Left colon (tissue), 2 donors: ENCODE measurements at regions not wholly inside any gene's neighbourhood (a gene's known extent, or its start where the extent isn't known, plus 50 kb on each side); places are given as distances from the start of the nearest gene placed in this dataset.
"Not testable (repeated sequence)": the region's sequence is repeated elsewhere in the genome, so short reads cannot be mapped to it uniquely, and the experiment has no call there.

Source experiments
- ATAC-seq: fragments of 200-7000 bp; cut with Tn5 transposase; one replicate; pipeline ENCODE4 v1.9.1; 2020; ENCODE audit warnings: mild to moderate bottlenecking, moderate library complexity
- DNase-seq, 2 donors: peaks; one replicate each; pipeline ENCODE4 v3.0.0-alpha.2; 2020
- intact Hi-C, 2 donors: fragments of 100-400 bp; cut with DNase I in 1 of 2; cut with micrococcal nuclease in 1 of 2; formaldehyde crosslinking; loops; one replicate each; pipeline versions ENCODE4 v1.11.2 to v1.14.0; 2022; cut with DNase I, micrococcal nuclease
- donor health status: DM: no; HTN: no; CAD: no.
- donor health status: DM: yes; HTN: yes; CAD: no.

DNA sequence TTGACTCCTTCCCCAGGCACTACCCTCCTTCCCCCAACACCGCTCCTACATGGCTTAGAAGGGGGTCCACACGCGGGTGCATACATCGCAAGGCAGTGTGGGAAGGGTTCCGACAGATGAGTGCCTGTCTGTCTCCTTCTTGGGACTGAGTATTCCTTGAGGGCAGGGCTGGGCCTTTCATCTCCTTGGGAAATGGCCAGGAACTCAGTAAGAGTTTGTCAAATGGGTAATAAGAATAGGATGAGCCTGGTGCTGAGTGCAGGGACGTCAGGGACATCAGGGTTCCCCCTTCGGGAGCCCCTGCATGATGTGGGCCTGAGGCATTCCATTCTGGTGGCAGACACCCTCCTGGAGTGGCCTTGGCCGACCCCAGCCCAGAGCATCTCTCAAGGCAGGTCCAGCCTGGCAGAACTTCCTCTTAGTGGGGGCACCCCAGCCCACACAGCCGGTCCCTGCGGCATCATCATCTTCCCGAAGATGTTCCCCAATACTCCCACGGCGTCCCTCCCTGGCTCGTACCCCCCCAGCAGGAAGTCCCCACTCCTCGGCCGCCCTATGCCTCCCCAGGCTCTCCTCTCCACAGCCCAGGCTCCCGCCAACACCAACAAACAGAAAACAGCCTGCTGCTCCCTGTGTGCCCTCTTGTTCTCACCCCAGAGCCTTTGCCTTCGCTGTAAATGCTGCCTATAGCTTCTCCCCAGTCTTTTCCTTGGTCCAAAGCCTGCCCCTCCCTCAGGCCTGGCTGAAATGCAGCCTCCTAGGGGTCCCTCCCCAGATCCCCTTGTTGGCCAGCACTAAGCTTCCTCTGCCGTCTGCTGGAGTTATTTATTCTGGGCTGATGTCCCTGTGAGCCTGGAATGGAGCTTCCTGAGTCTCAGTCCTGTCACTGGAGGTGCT lies 67.5 kb upstream of the LCTL start:
- ATAC-seq (no peak), DNase-seq (no peak)
- intact Hi-C loops = no loop called here

DNA sequence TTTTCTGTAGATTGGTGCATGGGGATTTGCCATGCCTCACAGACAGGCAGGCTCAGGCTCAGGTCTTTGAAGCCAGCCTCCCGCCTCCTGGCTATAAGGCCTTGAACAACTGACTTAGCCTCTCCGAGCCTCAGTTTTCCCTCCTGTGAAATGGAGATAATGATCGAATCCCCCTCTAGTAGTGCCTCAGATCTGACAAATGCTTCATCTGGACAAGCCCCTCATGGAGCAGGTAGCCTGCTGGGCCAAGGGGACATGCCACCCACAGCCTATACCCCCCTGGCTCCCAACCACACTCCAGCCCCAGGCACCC lies 68.1 kb upstream of the LCTL start:
- ATAC-seq (no peak), DNase-seq (no peak)
- intact Hi-C loops = no loop called here

DNA sequence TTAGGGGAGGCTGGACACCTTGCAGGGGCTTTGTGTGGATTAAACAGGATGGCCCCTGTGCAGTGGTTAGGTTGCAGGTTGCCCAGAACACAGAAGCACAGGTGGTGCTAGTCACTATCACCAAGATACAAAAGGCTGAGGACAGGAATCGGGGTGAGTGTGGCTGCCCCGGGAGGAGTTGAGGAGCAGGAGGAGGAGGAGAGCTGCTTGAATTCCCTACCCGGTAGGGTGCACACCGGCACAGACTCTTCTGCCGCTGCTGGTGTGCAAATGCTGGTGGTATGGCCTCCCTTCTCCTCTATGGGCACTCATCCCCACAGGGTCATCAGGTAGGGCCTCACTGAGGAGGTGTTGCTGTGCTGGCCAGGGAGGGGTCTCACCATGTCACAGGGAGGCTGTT lies 67.5 kb upstream of the SMAD6 start:
- ATAC-seq (no peak), DNase-seq (no peak)
- intact Hi-C loops = no loop called here

DNA sequence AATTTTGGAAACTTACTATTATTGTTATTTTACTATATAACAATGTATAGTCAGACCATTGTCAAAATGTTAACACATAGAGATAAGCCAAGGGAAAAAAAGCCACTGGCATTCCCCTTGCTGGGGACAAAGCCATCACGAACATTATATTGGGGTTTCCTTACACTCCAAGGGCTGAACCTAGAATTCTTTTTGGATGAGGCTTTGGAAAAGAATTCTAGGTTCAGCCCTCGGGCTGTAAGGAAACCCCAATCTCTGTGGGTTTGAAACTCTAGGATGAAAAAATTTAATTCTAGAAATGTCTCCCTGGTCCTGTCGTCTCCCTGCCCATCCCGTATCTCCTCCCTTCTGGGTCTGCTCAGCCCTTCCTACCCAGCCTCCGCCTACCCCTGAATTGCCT lies 67.0 kb upstream of the SMAD6 start:
- DNase-seq = no peak
- intact Hi-C loops = no loop called here
- no peak for ATAC-seq

DNA sequence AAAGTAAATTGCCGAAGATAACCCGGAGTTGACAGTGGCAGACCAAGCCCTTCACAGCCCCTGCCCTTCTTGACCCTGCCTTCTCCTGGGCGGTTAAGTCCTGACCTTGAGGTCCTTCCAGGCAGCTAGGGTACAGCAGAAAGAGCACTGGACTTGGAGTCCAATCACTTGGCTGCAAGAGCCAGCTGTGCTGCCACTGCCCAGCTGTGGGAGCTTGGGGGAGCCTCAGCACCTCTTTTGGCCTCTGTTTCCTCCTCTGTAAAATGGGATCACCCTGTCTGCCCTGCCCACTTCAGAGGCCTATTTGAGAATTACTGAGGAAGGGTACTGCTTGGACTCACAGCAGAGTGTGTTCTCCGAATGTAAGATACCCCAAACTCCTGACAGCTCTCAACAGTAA lies 66.2 kb upstream of the SMAD6 start:
- DNase-seq = no peak
- intact Hi-C loops = no loop called here

DNA sequence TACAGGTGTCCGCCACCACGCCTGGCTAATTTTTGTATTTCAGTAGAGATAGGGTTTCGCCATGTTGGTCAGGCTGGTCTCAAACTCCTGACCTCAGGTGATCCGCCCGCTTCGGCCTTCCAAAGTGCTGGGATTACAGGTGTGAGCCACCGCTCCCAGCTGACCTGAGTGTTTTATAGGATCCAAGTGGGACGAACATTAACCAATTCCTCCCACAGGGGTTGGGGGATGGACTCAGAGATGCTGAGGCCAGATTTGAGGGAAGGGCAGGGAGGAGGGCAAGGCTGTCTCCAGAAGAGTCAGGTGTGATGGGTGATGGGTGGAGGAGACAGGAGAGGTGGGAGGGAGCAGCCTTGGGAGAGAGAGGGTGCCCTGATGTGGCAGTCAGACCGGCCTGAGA lies 65.0 kb upstream of the SMAD6 start:
- DNase-seq, intact Hi-C loops: not testable (repeated sequence)

More for the DNA sequence above, 66.2 kb upstream of the SMAD6 start:
- ATAC-seq = no peak

DNA sequence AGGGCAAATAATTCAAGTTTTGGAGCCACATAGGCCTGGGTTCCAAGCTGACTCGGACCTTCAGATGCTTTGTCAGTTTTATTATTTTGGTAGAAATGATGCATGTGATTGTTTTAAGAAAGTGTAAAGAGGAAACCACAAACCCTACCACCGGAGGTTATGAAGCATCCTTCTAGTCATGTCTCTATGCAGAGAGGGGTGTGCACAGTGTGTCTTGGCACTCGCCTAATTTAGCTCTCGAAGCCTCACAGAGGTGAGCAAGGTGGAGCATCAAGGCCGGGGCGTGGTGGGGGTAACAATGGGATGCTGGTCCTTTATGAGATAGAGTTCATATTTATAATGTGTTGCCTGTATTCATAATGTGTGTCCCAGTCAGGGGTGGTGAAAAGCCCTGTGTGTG lies 63.7 kb upstream of the SMAD6 start:
- intact Hi-C loops = no loop called here
- ATAC-seq = no peak
- no peak for DNase-seq

More for the DNA sequence above, 65.0 kb upstream of the SMAD6 start:
- not testable (repeated sequence) for ATAC-seq

DNA sequence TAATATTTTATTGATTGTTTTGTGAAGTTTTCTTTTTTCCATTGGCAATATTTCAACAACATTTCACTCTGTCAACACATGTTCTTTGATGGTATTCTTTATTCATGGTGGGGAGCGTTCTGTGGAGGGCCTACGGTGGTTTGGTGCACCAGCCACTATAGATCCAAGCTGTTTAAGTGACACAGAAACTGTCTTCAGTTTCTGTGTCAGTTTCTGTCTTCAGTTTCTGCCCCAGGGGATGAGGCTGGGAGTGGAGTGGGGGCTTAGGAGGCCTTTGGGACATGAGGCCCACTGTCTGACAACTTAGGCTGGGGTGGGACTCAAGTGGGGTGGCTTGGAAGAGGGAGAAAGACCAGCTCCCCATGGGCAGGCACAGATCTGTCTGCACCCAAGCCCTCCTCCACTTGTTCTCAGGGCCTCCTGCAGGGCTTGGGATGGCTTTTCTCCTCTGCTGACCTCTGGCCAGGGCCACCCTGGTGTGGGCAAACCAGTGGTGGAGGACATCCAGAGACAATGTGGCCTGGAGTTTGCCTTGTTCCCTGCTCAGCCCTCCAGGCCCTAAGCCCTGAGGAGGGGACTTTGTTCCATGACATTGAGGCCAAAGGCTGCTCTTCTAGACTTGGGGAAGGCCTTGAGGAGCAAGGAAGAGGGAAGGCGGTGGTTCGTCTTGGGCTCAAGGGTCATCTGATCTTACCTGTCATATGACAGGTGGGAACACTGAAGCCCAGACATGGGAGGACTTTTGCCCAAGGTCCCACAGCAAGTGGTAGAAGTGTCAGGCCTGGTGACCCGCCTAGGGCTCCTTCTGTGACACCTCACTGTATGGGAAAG lies 60.3 kb upstream of the SMAD6 start:
- intact Hi-C loops = no loop called here
- no peak for DNase-seq
- peak; percentile 73 for ATAC-seq

DNA sequence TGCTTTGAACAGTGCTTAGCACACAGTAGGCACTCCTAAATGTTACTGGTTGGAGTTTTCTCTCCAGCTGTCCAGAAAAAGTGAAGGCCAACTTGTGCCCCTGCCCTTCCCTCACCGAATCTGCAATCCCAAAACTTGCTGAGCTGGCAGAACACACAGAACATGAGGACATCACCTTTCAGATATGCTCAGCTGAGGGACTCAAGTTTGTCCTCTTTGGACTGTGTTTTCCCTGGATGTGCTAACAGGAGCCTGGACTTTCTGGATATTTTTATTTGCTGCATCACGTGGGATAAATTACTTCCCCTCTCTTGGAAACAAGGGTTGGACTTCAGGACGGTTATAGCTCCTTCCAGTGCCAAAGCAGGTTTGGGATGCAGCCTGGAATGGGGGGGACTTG lies 59.5 kb upstream of the SMAD6 start:
- DNase-seq = no peak
- intact Hi-C loops = no loop called here
- ATAC-seq = peak; percentile 59

DNA sequence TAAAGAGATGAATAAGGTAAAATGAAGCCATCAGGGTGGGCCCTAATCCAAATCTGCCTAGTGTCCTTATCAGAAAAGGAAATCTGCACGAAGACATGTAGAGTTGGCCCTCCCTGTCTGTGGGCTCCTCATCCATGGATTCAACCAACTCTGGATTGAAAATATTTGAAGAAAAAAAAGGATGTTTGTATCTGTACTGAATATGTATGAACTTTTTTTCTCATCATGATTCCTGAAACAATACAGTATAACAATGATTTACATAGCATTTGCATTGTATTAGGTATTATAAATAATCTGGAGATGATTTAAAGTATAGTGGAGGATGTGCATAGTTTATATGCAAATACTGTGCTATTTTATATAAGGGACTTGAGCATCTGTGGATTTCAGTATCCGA lies 59.0 kb upstream of the SMAD6 start:
- intact Hi-C loops = no loop called here
- no peak for DNase-seq
- ATAC-seq = no peak

DNA sequence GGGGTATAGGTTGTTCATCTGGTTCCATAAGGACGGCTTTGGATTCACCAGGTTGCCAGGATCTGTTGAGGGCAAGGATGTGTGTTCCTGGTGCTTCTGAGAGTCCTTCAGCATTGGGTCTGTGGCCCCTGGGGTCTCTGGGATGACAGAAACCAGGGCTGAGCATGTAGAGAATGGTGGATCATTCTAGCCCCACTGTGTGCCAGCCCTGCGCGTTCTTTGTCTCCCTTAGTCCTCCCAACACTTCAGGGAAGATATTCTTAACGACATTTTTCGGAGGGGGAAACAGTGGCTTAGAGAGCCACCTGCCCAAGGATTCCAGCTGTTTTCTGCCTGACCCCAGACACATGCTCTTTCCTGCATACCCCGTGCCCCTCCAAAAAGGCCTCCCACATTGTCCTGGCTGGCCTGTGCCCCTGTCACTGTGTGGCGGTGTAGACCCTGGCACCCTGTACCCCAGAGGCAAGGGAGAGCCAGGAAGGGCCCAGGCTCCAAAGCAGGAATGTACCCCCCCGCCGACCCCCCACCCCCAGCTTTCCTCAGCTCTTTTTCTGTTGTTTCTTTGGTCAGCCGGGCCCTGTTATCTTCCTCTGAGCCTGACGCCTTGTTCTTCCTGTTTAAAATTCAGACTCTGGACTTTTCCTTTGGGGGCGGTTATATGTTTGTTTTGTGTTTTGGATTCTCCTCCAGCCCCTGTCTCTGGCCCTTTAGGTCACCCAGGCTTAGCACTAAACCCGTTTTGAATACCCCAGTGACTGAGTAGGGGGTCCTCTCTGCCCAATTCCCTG lies 57.8 kb upstream of the SMAD6 start:
- intact Hi-C loops = no loop called here
- DNase-seq (no peak), ATAC-seq (peak; percentile 41)

DNA sequence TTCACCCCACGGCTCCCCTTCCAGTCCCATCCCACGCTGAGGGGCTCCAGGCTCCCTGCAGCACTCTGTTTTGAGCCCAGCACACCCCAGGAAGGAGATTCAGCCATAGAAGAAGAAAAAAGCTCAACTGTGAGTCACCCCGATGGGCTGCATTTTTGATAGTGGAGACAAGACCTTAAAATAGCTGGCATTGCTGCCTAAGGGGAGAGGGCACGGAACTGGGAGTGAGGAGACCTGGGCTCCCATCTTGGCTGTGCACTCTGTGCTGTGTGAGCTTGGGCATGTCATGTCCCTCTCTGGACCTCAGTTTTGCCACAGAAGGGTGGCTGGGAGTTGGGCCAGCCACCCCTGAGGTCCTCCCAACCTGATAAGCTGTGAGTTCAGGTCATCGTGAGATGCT lies 57.2 kb upstream of the SMAD6 start:
- ATAC-seq (no peak), DNase-seq (no peak)
- intact Hi-C loops = no loop called here

DNA sequence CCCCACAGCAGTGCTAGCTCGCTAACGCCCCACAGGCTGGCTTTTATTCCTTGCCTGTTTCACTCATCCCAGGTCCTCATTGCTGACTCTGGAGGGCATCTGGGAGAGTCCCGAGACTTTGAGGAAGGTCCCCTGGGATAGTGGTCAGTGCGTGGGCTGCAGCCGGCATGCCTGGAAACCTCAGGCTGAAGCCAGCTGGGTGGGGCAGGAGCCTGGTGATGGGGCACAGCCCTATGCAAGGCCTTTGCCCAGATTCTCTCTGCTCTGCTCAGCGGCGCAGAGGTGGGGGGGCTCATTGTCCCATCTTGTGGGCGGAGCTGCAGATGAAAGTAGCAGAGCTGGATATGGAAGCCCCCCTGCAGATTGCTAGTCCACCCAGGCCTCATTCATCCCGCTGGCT lies 55.7 kb upstream of the SMAD6 start:
- intact Hi-C loops = no loop called here
- no peak for ATAC-seq
- DNase-seq = no peak

DNA sequence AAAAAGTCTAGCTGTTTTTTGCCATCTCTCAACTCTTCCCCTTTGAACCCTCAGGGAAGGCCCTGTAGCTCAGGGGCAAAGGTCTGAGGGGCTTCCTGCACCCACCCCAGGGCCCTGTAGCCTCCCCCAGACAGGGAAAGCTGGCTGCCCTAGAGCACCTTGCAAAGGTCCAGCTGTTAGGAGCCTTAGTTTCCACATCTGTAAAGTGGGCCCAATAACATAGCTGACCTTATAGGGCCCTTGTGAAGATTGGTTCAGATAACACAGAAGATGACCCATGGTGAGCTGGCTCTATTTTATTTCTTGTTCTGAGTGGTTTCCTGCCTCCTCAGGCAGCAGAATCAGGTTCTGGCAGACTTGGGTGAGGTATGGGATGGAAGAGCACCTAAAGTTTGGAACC lies 55.2 kb upstream of the SMAD6 start:
- ATAC-seq = no peak
- intact Hi-C loops = no loop called here
- DNase-seq = no peak

DNA sequence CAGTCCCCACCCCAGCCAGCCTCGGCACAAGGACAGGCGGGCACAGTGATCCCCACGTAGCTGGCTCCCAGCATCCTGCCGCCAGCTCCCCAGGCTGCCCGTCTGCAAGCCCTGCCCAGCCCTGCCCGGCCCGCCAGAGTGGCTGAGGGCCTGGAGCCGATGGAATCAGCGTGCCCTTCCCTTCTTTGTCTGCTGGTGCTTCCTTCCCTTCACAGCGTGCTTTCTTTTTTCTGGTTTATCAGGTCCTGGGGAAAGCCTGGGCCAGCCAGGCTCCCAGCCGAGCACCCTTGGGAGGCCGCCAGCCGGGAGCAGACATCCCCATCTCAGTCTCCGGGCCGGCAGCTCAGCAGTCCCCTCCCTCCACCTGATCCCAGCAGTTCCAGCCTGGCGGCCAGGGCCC lies 54.7 kb upstream of the SMAD6 start:
- intact Hi-C loops = no loop called here
- DNase-seq (peak in 1 of 2 donors; percentile 13), ATAC-seq (peak; percentile 56)

DNA sequence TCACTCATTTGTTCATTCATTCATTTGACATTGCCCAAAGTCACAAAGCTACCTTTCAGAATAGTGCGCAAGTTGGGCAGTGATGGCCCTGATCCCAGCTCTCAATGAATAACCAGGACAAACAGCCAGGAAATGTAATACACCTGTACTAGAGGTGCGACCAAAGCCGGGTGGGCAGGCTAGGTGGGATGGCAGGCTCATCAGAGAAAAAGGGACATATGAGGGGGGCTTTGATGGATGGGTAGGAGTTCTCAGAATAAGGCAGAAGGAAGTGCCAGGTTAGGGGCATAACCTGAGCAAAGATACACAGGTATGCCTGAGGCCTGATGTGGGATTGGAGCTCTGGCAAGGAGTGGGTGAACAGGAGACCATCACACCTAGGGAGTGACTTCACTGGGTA lies 53.4 kb upstream of the SMAD6 start:
- DNase-seq (no peak), ATAC-seq (no peak)
- intact Hi-C loops = no loop called here

DNA sequence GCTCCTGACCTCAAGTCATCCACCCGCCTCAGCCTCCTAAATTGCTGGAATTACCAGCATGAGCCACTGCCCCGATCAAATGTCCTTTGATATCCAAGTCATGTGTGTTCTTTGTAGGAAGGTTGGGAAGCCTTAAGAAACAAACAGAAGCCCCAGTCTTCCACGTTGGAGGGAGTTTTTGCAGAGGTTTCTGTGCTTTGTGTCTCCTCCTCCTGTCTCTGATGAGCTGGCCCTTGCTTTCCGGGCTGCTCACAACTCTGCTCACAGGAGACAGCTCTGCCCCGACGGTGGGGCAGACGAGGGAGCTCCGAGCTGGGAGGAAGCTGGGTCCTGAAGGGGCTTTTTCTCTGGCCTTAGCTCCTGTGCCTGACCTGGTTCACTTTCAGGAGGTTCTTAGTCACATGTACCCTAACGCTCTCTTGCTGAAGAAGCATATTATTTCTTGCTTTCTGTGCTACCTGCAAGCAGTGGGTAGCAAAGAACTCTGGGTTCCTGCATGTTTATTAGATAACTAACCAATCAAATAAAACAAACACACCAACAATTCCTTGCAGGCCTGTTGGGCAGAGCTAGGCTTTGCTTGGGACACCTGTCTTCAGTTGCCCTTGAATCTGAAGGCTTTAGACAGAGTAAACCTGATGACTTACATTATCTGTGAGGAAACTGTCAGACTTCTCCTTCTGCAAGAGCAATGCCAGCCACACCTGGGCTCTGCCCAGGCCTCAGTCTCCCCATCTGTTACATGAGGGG lies 52.6 kb upstream of the SMAD6 start:
- DNase-seq = no peak

DNA sequence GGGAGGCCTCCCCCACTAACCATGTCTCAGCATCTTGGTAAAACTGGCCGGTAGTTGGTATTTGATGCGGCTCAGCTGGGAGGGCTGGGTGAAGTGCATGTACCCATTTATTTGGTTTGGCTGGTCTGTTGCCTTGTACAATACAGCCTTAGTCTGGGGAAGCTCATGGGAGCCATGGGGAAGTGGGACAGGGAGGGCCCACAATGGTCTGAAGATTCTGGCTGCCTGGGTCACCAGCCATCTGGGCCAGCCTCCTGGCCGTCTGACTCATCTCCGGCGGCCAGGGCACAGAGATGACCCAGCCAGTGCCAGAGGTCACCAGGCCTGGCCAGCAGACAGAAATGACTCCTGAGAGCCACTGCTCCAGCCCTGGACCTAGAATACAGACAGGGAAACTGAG lies 51.6 kb upstream of the SMAD6 start:
- DNase-seq = no peak
- intact Hi-C loops = no loop called here
- ATAC-seq = no peak

More for the DNA sequence above, 52.6 kb upstream of the SMAD6 start:
- intact Hi-C loops = no loop called here
- no peak for ATAC-seq

DNA sequence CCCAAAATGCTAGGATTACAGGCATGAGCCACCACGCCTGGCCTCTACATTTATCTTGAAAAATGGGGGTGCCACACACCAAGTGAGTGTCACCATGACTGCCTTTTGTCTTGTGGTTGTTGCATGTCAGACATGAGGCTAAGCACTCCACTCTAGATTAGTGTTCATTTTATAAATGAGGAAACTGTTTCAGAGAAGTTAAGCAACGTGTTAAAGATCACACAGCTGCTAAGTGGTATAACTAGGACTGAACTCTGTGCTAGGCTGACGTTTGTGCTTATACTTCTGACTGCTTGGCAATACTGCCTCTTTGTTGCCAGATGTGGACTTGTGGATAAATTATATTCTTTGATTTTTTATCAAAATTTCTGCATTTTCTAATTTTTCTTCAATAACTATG lies 50.8 kb upstream of the SMAD6 start:
- no peak for ATAC-seq
- intact Hi-C loops = no loop called here
- DNase-seq = no peak
